Fibroblast of skin of scalp (primary cell): ENCODE measurements at regions not wholly inside any gene's neighbourhood (a gene's known extent, or its start where the extent isn't known, plus 50 kb on each side); places are given as distances from the start of the nearest gene placed in this dataset.

Source experiments
- DNase-seq: peaks from one replicate; pipeline ENCODE4 v3.0.0-alpha.2; 2013

DNA sequence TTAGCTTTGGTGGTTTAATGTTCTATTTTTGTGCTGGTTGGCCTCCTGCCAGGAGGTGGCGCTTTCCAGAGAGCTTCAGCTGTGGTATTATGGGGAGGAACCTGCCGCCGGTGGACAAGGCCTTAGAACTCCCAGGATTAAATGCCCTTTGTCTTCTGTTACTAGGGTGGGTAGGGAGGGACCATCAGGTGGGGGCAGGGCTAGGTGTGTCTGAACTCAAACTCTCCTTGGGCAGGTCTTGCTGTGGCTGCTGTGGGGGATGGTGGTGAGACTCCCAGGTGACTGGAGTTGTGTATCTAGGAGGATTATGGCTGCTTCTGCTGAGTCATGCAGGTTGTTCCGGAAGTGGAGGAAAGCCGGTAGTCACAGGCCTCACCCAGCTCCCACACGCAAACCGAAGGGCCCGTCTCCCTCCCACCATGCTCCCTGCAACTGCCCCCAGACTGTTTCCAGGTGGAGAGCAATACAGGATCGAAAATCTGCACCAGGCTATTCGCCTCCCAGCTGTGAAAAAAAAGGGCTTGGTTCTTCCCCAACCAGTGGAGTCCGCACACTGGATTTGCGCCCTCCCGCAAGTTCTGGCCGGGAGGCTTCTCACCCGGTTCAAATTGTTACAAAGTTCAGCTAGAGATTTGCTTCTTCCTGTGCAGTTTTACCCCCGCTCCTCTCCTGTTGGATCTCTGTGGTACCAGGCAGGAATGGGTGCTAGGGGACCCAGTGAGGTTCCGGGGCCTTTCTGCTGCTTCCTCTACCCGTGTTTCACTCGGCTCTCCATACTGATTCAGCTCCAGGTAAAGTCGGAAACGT is 220.5 kb downstream of the CENPF start:
- DNase-seq = no peak

DNA sequence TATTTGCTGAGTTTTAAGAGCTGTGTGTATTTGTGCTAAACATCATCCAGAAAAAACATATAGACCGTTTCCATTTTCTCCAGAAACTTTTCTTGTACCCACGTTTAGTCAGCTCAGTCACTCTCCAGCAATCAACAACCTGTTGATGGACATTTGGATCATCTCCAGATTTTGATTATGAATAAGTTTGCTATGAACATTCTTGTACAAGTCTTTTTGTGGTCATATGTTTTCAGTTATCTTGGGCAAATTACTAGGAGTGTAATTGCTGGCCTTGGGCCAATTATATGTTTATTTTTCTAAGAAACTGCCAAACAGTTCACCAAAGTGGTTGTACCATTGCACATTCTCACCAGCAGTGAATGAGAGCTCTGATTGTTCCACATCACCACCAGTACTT is 221.8 kb downstream of the CENPF start:
- peak; percentile 53 for DNase-seq

- no peak for DNase-seq
Measured at GRCh38 chr1:214826619-214827018, 223.6 kb downstream of the CENPF start.

- no peak for DNase-seq
Measured at GRCh38 chr1:214827883-214828282, 224.9 kb downstream of the CENPF start.

- no peak for DNase-seq
Measured at GRCh38 chr1:214830941-214831340, 227.9 kb downstream of the CENPF start.

DNA sequence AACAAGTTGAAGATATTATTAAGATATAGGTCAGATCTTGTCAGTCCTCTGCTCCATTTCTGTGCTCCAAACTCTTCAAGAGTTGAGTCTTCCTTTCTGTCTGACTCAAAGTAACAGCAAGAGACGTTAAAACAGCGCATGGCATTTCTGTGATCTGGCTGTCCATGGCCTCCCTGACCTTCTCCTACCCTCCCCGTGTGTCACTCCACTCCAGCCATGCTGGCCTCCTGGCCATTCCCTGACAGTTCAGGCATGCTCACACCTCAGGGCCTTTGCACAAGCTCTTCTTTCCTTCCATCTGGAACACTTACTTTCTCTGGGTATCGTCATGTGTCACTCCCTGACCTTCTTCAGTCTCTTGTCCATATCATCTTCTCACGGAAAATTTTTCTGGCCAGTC is 229.0 kb downstream of the CENPF start:
- no peak for DNase-seq

- DNase-seq = peak; percentile 90
Measured at GRCh38 chr1:214833178-214833756, 230.3 kb downstream of the CENPF start.

GRCh38 chr1:214837376-214837775 is 234.4 kb downstream of the CENPF start:
- no peak for DNase-seq

DNA sequence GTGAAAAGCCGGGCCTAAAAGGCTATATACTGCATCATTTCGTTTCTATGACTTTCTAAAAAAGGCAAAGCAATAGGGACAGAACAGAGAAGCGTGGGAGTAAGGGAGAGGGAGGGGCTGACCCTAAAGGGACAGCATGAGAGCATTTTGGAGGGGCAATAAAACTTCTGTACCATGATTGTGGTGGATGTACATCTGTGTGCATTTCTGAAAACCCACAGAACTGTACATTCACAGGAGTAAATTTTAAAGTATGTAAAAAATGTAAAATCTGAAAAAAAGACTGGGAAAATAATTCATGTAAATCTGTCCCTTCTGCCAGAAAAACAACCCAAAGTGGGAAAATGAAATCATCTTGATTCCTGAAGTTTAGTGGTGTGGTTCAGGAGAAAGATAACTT is 235.4 kb downstream of the CENPF start:
- peak; percentile 96 for DNase-seq

GRCh38 chr1:214840356-214840755 is 237.4 kb downstream of the CENPF start:
- peak; percentile 70 for DNase-seq

- peak; percentile 86 for DNase-seq
Measured at GRCh38 chr1:214842856-214843255, 239.7 kb upstream of the KCNK2 start.

DNA sequence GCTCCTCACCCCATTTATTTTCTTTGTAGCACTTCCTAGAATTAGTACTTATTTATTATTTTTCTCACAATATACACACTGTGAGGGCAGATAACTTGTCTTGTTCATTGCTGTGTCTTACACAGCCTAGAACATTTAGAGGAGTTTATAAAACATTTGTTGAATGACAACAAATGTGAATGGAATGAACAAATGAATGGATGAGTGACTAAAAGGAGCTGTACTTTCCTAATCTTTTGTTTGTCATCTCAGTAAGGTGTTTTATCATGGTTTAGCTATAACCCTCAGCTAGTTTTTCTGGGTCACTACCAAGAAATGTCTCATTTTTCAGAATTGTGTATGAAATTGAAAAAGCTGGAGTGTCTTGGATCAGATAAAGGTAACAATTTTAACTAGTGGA is 239.3 kb upstream of the KCNK2 start:
- no peak for DNase-seq

GRCh38 chr1:214844319-214844718 is 238.2 kb upstream of the KCNK2 start:
- DNase-seq = no peak

DNA sequence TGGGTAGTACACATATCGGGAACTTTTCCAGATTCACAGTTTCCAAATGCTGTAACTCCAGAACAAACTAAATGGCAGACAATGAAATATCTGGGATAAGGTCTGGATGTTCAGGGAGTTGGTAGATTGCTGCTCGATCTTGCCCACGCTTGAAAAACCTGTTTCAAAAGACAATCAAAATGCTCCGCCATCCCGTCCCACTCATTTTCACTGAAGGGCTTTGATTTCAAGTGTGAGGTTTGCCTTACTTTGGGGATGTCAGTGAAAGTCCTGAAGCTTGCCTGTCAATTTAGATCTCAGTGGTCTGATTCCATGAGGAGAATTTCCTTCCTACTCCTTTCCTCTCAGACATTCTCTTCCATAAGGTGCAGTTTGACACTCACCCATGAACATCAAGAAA is 236.3 kb upstream of the KCNK2 start:
- DNase-seq = no peak

DNA sequence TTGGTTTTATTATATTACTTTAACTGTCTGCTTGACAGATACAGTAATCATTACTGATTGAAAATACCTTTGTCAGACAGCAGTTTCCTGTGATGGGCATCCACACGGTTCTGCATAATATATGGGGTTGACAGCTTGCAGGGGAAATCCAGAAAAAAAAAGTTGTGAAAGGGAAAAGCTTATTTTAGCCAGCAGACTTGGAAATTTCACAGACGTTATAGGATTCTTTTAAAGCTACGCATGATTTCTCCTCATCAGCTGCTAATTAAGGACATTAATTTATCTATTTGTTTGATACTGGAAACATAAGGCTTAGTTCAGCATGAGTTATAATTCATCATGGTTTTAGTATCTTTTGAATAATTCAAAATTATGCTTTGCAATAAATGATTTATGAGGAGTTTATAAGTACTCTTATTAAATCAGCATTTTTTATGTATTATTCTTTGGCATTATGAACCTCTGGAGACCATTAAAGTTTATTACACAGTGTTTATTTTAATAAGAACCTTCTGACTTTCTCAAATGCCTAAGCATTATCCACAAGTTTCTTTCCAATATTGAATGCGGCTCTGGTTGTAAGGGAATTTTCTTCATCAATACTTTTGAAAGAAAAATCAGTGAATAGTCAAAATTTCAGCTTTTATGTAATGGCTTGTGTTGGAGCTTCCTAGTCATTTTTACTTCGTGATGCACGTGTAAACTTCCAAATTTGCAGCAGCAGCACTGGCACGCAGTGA is 235.3 kb upstream of the KCNK2 start:
- no peak for DNase-seq

GRCh38 chr1:214848101-214848500 is 234.4 kb upstream of the KCNK2 start:
- DNase-seq = no peak

GRCh38 chr1:214850432-214851050 is 232.0 kb upstream of the KCNK2 start:
- DNase-seq = no peak

- DNase-seq = no peak
Measured at GRCh38 chr1:214853340-214853739, 229.2 kb upstream of the KCNK2 start.

DNA sequence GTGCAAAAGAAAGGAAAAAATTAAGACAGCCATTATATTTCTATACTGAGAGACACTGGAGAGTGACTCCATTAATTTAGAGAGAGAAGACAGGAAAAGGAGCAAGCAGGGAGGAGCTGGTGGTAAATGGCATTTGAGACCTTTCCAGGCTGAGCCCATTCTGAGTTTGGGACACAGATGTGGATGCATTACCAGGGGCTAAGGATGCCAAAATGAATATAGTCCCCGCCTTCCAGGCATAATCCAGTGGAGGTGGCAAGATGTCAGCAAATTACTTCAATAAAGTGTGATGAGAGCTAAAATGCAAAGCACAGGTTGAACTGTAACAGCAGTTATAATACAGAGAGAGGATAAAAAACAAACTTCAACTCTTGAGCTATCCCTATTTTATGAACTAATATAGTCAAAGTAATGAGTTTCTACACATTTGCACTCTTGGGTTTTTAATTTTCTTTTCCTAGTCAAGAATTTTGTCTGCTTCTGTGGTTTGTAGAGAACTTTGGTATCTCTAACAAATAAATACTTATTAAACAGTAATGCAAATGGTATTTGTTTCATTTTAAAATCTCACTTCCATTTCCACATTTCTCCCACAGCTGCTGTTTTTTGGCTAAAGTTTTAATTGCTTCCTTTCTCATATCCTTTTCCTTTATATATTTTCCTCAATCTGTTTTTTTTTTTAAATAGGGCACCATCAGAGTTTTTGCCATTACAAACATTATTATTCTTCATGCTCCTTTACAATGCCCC is 228.2 kb upstream of the KCNK2 start:
- DNase-seq = peak; percentile 41

DNA sequence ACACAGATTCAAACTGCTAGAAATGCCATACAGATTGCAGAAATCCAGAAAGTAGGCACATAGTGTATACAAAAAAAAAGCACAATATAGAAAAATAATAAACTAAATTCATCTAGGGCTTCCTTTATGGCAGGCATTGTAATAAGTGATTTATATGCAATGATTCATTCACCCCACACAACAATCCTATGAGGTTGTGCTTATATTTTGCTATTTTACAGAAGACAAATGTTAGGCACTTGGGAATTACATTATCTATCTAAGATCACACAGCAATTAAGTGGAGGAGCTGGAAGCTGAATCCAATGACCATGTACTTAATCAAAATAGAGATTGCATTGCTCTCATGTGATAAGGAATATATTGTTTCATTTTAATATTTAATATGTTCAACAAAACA is 225.7 kb upstream of the KCNK2 start:
- DNase-seq = no peak

DNA sequence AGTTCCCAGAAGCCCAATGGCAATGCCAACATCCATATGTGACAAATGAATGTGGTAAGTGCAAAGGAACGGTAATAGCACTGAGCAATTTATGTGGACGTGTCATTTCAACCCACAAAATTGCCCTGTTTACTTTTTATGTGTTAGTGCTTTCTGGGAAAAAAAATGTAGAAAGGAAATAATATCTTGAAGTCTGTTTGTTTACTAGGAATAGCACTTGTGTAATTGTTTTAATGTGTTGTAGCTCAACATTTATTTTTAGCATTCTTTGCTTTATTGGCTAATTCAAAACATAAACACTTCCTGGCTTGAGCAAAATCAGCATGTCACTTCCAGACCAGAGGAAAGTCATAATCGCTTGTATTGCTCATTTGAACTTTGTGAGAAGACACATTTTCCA is 224.8 kb upstream of the KCNK2 start:
- peak; percentile 63 for DNase-seq

- no peak for DNase-seq
Measured at GRCh38 chr1:214859647-214860046, 222.9 kb upstream of the KCNK2 start.

GRCh38 chr1:214861615-214862014 is 220.9 kb upstream of the KCNK2 start:
- peak; percentile 90 for DNase-seq
